Lower lobe of right lung (tissue), 2 donors: ENCODE measurements at regions not wholly inside any gene's neighbourhood (a gene's known extent, or its start where the extent isn't known, plus 50 kb on each side); places are given as distances from the start of the nearest gene placed in this dataset.
A peak's percentile ranks its signal among the peaks of the same experiment; 100 is the strongest.
"Not testable (repeated sequence)": the region's sequence is repeated elsewhere in the genome, so short reads cannot be mapped to it uniquely, and the experiment has no call there.

ENCODE experiments used
- ATAC-seq, 2 donors: fragments of 200-7000 bp; cut with Tn5 transposase; one replicate each; pipeline ENCODE4 v1.9.1; 2020 to 2022; ENCODE audit warnings: mild to moderate bottlenecking in 2 of 2, moderate library complexity in 2 of 2
- DNase-seq: peaks from one replicate; pipeline ENCODE4 v3.0.0-alpha.2; 2020
- H3K27ac ChIP-seq: fragments of 200-600 bp; one replicate; pipeline ENCODE4 v1.8.0; 2022
- H3K27me3 ChIP-seq: fragments of 200-600 bp; one replicate; pipeline ENCODE4 v1.8.0; 2022; ENCODE audit warnings: low read depth
- H3K36me3 ChIP-seq: fragments of 200-600 bp; one replicate; pipeline ENCODE4 v1.8.0; 2022; ENCODE audit warnings: mild to moderate bottlenecking
- H3K4me1 ChIP-seq: fragments of 200-600 bp; one replicate; pipeline ENCODE4 v1.8.0; 2022
- H3K4me3 ChIP-seq: fragments of 200-600 bp; one replicate; pipeline ENCODE4 v1.8.0; 2022; ENCODE audit warnings: mild to moderate bottlenecking
- H3K9me3 ChIP-seq: fragments of 200-600 bp; one replicate; pipeline ENCODE4 v1.8.0; 2022
- intact Hi-C: fragments of 100-400 bp; cut with DNase I; formaldehyde crosslinking; loops from one replicate; pipeline ENCODE4 v1.11.0; 2022
- TF ChIP-seq, protein P1 (sequence below): fragments of 200-600 bp; IDR thresholded peaks from one replicate; pipeline ENCODE4 v1.8.0; 2022; ENCODE audit warnings: antibody characterized with exemption, mild to moderate bottlenecking
- donor health status: DM: no; HTN: yes; CAD: no; lungs with severe emphysema.

DNA sequence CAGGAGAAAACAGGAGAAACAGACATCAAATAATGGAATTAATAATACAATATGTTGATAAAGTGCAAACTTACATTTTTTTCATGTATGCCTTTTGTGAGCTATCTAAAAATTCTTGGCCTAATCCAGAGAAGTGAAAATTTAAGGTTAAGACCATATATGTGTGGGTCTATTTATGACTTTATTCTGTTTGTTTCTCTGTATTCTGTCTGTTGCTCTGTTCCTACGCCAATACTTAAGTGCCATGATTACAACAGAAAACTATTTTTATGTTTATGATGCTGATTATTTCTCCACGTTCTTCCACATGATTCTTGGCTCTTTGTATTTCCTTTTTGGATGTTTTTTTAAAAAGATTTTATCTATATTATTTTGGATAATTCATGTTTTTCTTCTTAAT is 109.6 kb upstream of the MAP3K4 start:
- intact Hi-C loops = no loop called here
- Histone ChIP-seq H3K4me3 (no peak overlapping the region), H3K9me3 (no peaks in the 10 kb centered on the region), H3K27me3 (no peaks in the 10 kb centered on the region), H3K36me3 (no peaks in the 10 kb centered on the region), H3K27ac (no peak overlapping the region), H3K4me1 (no peaks in the 10 kb centered on the region)
- DNase-seq (no peak), ATAC-seq (no peak)
- TF ChIP-seq, protein P1, sequence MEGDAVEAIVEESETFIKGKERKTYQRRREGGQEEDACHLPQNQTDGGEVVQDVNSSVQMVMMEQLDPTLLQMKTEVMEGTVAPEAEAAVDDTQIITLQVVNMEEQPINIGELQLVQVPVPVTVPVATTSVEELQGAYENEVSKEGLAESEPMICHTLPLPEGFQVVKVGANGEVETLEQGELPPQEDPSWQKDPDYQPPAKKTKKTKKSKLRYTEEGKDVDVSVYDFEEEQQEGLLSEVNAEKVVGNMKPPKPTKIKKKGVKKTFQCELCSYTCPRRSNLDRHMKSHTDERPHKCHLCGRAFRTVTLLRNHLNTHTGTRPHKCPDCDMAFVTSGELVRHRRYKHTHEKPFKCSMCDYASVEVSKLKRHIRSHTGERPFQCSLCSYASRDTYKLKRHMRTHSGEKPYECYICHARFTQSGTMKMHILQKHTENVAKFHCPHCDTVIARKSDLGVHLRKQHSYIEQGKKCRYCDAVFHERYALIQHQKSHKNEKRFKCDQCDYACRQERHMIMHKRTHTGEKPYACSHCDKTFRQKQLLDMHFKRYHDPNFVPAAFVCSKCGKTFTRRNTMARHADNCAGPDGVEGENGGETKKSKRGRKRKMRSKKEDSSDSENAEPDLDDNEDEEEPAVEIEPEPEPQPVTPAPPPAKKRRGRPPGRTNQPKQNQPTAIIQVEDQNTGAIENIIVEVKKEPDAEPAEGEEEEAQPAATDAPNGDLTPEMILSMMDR = no peak

DNA sequence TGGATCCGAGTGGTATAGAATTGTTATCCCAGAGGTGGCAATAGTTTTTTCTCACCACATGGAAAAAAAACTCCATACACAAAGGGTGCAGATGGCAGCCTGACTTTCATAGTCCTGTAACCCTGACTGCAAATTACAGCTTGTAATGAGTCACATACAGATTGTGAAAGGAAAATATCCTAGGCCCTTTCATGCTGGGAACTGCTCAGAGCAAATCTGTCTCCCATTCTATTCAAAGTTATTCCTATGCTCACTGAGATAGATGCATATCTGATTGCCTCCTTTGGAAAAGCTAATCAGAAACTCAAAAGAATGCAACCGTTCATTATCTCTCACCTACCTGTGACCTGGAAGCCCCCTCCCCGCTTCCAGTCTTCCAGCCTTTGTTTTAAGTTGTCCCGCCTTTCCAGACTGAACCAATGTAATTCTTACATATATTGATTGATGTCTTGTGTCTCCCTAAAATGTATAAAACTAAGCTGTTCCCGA is 108.7 kb upstream of the MAP3K4 start:
- H3K27me3 ChIP-seq = no peaks in the 10 kb centered on the region
- ATAC-seq = no peak
- no peak overlapping the region for H3K4me3 ChIP-seq
- H3K4me1 ChIP-seq = no peaks in the 10 kb centered on the region
- H3K36me3 ChIP-seq = no peaks in the 10 kb centered on the region
- no peak overlapping the region for H3K27ac ChIP-seq
- TF ChIP-seq, protein P1 = no peak
- intact Hi-C loops = no loop called here
- no peak for DNase-seq
- no peaks in the 10 kb centered on the region for H3K9me3 ChIP-seq

DNA sequence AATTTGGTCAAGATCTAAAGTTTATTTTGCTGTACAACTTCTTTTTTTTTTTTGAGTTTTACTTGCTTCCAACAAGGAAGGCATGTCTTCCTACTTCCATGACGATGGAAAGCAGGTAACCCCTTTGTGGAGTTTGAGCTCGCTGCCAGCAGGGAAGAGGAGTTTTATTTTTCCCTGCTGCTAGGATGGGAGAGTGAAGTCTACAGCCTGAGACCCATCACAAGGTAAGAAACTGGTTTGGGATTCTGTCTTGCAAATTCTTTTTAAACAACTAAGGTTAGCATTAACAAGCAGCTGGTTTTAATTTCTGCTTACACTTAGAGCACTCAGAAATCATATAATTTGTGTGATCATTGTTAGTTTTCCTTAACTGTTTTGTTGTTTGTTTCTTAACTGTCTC is 108.0 kb upstream of the MAP3K4 start:
- no peaks in the 10 kb centered on the region for H3K4me1 ChIP-seq
- intact Hi-C loops = no loop called here
- H3K4me3 ChIP-seq = no peak overlapping the region
- no peaks in the 10 kb centered on the region for H3K9me3 ChIP-seq
- H3K36me3 ChIP-seq = no peaks in the 10 kb centered on the region
- no peak overlapping the region for H3K27ac ChIP-seq
- H3K27me3 ChIP-seq = no peaks in the 10 kb centered on the region
- ATAC-seq (no peak), DNase-seq (no peak)
- TF ChIP-seq, protein P1 = no peak

DNA sequence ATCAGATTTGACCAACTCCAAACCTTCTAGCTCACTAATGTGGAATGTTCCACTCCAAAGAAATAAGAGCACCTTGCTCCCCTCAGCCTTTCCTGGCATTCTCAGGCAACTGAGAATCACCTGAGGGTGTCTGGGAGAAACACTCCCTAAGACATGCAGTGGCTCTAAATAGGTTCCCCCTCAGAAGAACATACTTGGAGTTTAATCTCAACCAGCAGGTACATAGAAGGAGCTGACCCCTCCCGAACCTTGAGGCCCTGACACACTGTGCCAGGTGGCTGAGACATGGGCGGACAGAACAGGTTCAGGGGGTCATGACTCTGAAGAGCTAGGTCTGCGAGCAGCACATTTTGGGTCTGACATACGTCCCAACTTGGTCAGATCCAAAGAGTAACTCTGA is 107.6 kb upstream of the MAP3K4 start:
- Histone ChIP-seq H3K9me3 (no peaks in the 10 kb centered on the region), H3K4me3 (no peak overlapping the region), H3K27me3 (no peaks in the 10 kb centered on the region), H3K36me3 (no peaks in the 10 kb centered on the region), H3K4me1 (no peaks in the 10 kb centered on the region), H3K27ac (no peak overlapping the region)
- DNase-seq (no peak), ATAC-seq (peak in 1 of 2 donors; percentile 27)
- TF ChIP-seq, protein P1 = no peak
- intact Hi-C loops = no loop called here

DNA sequence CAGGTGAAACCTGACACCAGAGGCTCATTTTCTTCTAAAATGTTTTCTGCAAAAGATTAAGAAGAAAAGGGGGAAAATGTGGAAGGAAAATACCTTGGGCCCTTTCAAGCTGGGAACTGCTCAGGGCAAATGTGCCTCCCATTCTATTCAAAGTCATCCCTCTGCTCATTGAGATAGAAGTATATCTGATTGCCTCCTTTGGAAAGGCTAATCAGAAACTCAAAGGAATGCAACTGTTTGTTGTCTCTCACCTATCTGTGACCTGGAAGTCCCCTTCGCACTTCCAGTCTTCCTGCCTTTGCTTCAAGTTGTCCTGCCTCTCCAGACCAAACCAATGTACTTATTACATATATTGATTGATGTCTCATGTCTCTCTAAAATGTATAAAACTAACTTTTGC is 102.4 kb upstream of the MAP3K4 start:
- intact Hi-C loops, DNase-seq, H3K4me1 ChIP-seq, H3K4me3 ChIP-seq, H3K27ac ChIP-seq, H3K36me3 ChIP-seq, H3K9me3 ChIP-seq, H3K27me3 ChIP-seq, ATAC-seq: not testable (repeated sequence)

DNA sequence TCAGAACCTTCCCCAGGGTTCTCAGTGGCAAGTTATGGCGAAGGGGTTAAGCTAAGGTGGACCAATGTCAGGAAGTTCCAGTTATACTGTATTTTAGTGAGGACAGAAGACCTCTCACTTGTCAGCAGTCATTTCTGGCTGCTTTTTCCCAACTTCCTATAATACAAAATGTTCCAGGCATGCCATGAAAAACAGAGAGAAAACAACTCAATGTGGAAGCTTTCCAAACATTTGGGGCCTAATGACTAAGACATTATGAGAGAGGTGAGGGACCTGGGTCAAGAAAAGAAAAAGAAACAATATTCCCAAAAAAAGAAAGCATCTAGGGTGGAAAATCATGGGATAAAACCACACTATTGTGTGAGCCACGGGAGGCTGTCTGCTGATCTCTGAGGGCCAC is 99.9 kb upstream of the MAP3K4 start:
- no peak for DNase-seq
- intact Hi-C loops = no loop called here
- Histone ChIP-seq H3K4me1 (no peaks in the 10 kb centered on the region), H3K9me3 (no peaks in the 10 kb centered on the region), H3K36me3 (no peaks in the 10 kb centered on the region), H3K4me3 (no peak overlapping the region), H3K27ac (no peak overlapping the region), H3K27me3 (no peaks in the 10 kb centered on the region)
- TF ChIP-seq, protein P1 = no peak
- no peak for ATAC-seq
